Progenitor cell of endocrine pancreas (in vitro differentiated cells): ENCODE measurements at regions not wholly inside any gene's neighbourhood (a gene's known extent, or its start where the extent isn't known, plus 50 kb on each side); places are given as distances from the start of the nearest gene placed in this dataset.

ENCODE experiments used
- DNase-seq: peaks from one replicate; pipeline ENCODE4 v3.0.0; 2021; ENCODE audit warnings: low spot score; ENCODE audit not compliant: unreplicated experiment
- H3K27ac Mint-ChIP-seq: 2 replicates; pipeline ENCODE4 v1.8.0; 2021; ENCODE audit warnings: mild to moderate bottlenecking, moderate library complexity, mixed read lengths
- H3K27me3 Mint-ChIP-seq: 2 replicates; pipeline ENCODE4 v1.8.0; 2021; ENCODE audit warnings: mixed read lengths
- H3K36me3 Mint-ChIP-seq: 2 replicates; pipeline ENCODE4 v1.8.0; 2022; ENCODE audit warnings: mixed read lengths; ENCODE audit not compliant: insufficient read depth
- H3K4me1 Mint-ChIP-seq: 2 replicates; pipeline ENCODE4 v1.8.0; 2021; ENCODE audit warnings: low read depth, mixed read lengths
- H3K4me3 Mint-ChIP-seq: 2 replicates; pipeline ENCODE4 v1.8.0; 2021; ENCODE audit warnings: low read depth, mild to moderate bottlenecking, moderate library complexity, mixed read lengths
- H3K9me3 Mint-ChIP-seq: 2 replicates; pipeline ENCODE4 v1.8.0; 2021; ENCODE audit warnings: low read depth, mixed read lengths
- CTCF ChIP-seq: fragments of 200-600 bp; sonication (generic); IDR thresholded peaks from one replicate; pipeline ENCODE4 v1.5.0; 2021; ENCODE audit warnings: antibody characterized with exemption, mild to moderate bottlenecking; ENCODE audit not compliant: unreplicated experiment

DNA sequence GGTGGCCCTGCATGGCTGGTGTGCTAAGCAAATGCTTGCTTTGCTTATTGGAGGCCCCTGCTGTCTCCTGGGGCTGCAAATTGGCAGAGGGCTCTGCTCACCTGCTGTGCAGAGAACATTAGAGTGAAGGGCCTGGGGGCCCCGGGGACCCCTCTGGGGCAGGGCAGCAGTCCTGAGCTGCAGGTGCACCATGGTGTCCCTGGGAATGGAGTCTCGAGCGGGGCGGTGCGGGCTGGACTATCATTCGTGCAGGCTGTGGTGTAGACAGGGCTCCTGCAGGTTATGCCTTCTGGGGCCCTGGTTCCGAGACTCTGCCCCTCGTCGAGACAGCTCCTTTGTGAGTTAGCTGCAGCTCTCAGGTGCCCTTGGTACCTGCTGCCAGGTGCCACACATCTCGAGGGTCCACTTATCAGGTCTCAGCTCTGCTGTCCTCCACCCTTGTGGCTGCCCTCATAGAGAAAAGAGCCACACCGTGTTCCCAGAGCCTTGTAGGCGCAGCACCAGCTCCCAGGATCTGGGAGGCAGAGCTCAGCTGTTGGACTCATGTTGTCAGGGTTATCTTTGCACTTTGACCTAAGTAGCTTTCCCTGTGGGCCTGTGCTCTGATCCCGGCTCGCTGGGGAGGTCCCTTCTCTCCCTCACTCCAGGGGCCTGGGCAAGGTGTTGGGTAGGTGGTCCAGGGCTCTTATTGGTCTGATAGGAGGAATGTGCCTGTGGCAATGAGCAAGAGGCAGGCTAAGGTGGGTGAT lies 58.0 kb upstream of the ZNF536 start:
- peaks cover 4% of the 10 kb centered on the region for H3K9me3 Mint-ChIP-seq

DNA sequence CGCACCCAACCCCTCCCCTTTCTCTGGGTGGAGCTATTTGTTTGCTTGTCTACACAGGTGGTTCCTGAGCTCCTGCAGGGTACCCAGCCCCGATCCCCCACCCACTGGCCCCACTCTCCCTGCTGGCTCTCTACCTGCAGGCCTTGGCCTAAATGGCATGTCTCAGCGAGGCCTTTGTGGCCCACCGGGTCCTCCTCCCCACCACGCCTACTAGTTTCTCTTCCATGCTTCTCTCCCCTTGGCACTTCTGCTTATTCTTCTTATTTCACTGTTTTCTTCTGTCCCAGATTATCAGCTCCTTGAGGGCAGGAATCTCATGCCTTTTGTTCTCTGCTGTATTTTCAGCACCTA lies 57.4 kb upstream of the ZNF536 start:
- peaks cover 22% of the 10 kb centered on the region for H3K4me1 Mint-ChIP-seq
- TF ChIP-seq CTCF, result no peak
- DNase-seq, result no peak
- H3K9me3 Mint-ChIP-seq, result peaks cover 4% of the 10 kb centered on the region
- H3K27me3 Mint-ChIP-seq, result no peaks in the 10 kb centered on the region
- H3K36me3 Mint-ChIP-seq, result peaks cover 2% of the 10 kb centered on the region
- H3K27ac Mint-ChIP-seq, result peak overlapping the region; percentile 76
- no peak overlapping the region for H3K4me3 Mint-ChIP-seq

More for the DNA sequence above, 58.0 kb upstream of the ZNF536 start:
- H3K4me1 Mint-ChIP-seq, result peaks cover 27% of the 10 kb centered on the region
- H3K4me3 Mint-ChIP-seq, result no peak overlapping the region
- peaks cover 2% of the 10 kb centered on the region for H3K36me3 Mint-ChIP-seq
- no peaks in the 10 kb centered on the region for H3K27me3 Mint-ChIP-seq
- no peak for TF ChIP-seq CTCF
- no peak overlapping the region for H3K27ac Mint-ChIP-seq
- DNase-seq, result no peak

DNA sequence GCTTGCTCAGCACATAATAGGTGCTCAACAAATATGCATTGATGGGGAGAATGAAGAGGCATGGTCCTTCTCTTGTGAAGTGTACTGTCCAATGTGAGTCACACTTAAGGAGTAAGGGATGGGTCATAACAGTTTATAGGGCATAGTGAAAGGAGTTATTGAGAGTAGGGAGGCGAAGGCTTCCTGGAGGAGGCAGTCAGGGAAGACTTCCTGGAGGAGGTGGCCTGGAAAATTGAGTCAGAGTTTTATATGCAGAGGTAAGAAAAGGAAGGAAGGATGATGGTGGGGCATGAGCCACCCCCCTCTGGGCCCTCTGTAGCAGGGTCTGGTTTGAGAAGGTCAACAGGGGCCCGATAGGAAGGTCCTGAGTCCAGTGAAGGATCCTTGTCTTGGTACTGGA lies 57.0 kb upstream of the ZNF536 start:
- Mint-ChIP-seq H3K27ac (peak overlapping the region; percentile 76), H3K27me3 (no peaks in the 10 kb centered on the region), H3K36me3 (peaks cover 2% of the 10 kb centered on the region), H3K4me1 (peaks cover 20% of the 10 kb centered on the region), H3K9me3 (peaks cover 4% of the 10 kb centered on the region), H3K4me3 (no peak overlapping the region)
- no peak for DNase-seq
- TF ChIP-seq CTCF, result no peak

DNA sequence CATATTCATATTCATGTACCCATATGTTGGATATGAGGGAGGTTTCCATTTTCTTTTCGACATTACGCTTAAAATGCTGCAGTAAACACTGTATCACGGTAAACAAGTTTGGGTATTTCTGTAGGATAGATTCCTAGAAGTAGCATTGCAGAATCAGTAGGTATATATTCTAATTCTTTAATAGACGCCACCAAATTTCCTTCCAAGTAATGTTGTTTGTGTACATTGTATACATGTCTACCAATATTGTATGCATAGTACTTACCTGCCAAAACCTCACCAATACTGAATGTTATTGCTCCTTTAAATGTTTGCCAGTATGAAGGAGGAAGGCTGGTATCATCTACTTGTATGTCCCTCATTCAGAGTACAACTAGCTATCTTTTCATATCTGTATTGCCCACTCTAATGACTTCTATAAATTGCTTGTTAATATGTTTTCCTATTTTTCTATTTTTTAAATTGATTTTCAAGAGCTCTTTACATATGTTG lies 56.1 kb upstream of the ZNF536 start:
- TF ChIP-seq CTCF, result no peak
- H3K9me3 Mint-ChIP-seq, result peaks cover 4% of the 10 kb centered on the region
- H3K4me3 Mint-ChIP-seq, result no peak overlapping the region
- peaks cover 2% of the 10 kb centered on the region for H3K36me3 Mint-ChIP-seq
- no peak overlapping the region for H3K27ac Mint-ChIP-seq
- no peaks in the 10 kb centered on the region for H3K27me3 Mint-ChIP-seq
- no peak for DNase-seq
- peaks cover 19% of the 10 kb centered on the region for H3K4me1 Mint-ChIP-seq

DNA sequence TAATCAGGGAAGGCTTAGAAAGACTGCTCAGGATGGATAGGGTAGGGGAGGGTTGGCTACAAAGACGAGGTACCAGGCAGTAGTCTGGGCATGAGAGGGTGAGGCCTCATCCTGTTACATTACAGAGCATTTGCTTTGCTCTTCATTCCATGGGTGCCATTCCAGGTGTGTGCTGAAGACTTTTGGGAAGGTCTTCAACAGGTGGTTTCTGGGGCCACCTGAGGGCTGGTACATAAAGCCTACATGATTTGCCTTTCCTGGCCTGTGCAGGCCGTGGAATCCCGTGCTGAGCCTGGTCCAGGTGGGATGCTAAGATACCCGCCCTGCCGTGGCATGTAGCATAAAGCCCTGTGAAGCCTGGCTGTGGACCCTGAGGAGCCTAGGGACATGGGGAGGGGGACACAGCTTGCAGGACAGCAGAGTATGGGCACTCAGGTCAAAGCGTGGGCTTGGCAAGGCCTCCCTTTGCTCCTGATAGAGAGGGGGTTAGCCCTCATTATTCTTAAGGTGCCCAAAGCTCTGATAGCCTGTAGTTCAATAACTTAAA lies 55.6 kb upstream of the ZNF536 start:
- peaks cover 4% of the 10 kb centered on the region for H3K9me3 Mint-ChIP-seq
- H3K4me3 Mint-ChIP-seq, result no peak overlapping the region
- H3K27ac Mint-ChIP-seq, result no peak overlapping the region
- H3K36me3 Mint-ChIP-seq, result peaks cover 2% of the 10 kb centered on the region
- no peak for DNase-seq
- no peak for TF ChIP-seq CTCF
- peaks cover 19% of the 10 kb centered on the region for H3K4me1 Mint-ChIP-seq
- no peaks in the 10 kb centered on the region for H3K27me3 Mint-ChIP-seq
